Kasumi-1 (cell line): ENCODE measurements at regions not wholly inside any gene's neighbourhood (a gene's known extent, or its start where the extent isn't known, plus 50 kb on each side); places are given as distances from the start of the nearest gene placed in this dataset.
"Not testable (repeated sequence)": the region's sequence is repeated elsewhere in the genome, so short reads cannot be mapped to it uniquely, and the experiment has no call there.

Source experiments
- DNase-seq, 2 experiments: peaks; one replicate each; lab custom pipeline; 2025; lab: John Stamatoyannopoulos, UW

- no peak for DNase-seq
These were observed 846.6 kb downstream of the MCTP2 start for GRCh38 chr15:95078003-95078402.

GRCh38 chr15:95080228-95080627 is 848.9 kb downstream of the MCTP2 start:
- DNase-seq = not testable (repeated sequence)

- no peak for DNase-seq
These were observed 853.7 kb downstream of the MCTP2 start for GRCh38 chr15:95085056-95085455.

GRCh38 chr15:95086531-95087252 is 855.3 kb downstream of the MCTP2 start:
- DNase-seq = no peak

GRCh38 chr15:95087253-95087609 is 855.9 kb downstream of the MCTP2 start:
- no peak for DNase-seq

GRCh38 chr15:95091444-95091843 is 860.1 kb downstream of the MCTP2 start:
- no peak for DNase-seq

GRCh38 chr15:95095250-95095649 is 863.9 kb downstream of the MCTP2 start:
- DNase-seq = no peak

- no peak for DNase-seq
These were observed 865.3 kb downstream of the MCTP2 start for GRCh38 chr15:95096651-95097050.

GRCh38 chr15:95097361-95097760 is 866.0 kb downstream of the MCTP2 start:
- DNase-seq = no peak

- no peak for DNase-seq
These were observed 873.9 kb downstream of the MCTP2 start for GRCh38 chr15:95105229-95105628.

- DNase-seq = no peak
These were observed 875.4 kb downstream of the MCTP2 start for GRCh38 chr15:95106801-95107200.

- DNase-seq = no peak
These were observed 877.3 kb downstream of the MCTP2 start for GRCh38 chr15:95108673-95109072.

GRCh38 chr15:95111969-95112368 is 880.6 kb downstream of the MCTP2 start:
- DNase-seq = no peak

GRCh38 chr15:95113041-95113440 is 881.7 kb downstream of the MCTP2 start:
- no peak for DNase-seq

- DNase-seq = no peak
These were observed 887.8 kb downstream of the MCTP2 start for GRCh38 chr15:95119041-95119610.

- no peak for DNase-seq
These were observed 889.2 kb downstream of the MCTP2 start for GRCh38 chr15:95120595-95120994.

GRCh38 chr15:95121191-95121590 is 889.8 kb downstream of the MCTP2 start:
- no peak for DNase-seq

GRCh38 chr15:95125803-95126202 is 894.4 kb downstream of the MCTP2 start:
- no peak for DNase-seq

- DNase-seq = no peak
These were observed 896.0 kb downstream of the MCTP2 start for GRCh38 chr15:95127356-95127755.

- DNase-seq = peak in 1 of 2 experiments; percentile 8
These were observed 898.2 kb downstream of the MCTP2 start for GRCh38 chr15:95129574-95129973.

GRCh38 chr15:95131131-95131556 is 899.8 kb downstream of the MCTP2 start:
- DNase-seq = no peak

- DNase-seq = no peak
These were observed 901.4 kb downstream of the MCTP2 start for GRCh38 chr15:95132774-95133173.

GRCh38 chr15:95134431-95135110 is 903.2 kb downstream of the MCTP2 start:
- DNase-seq = no peak
